GM21528 (cell line): ENCODE measurements at regions not wholly inside any gene's neighbourhood (a gene's known extent, or its start where the extent isn't known, plus 50 kb on each side); places are given as distances from the start of the nearest gene placed in this dataset.

Experiments used
- ATAC-seq: cut with Tn5 transposase; IDR thresholded peaks from one replicate; pipeline ENCODE4 v1.9.1; 2021; ENCODE audit warnings: mild to moderate bottlenecking, moderate library complexity; ENCODE audit not compliant: unreplicated experiment, low FRiP score

GRCh38 chr16:18060351-18060750, 276.2 kb downstream of the NPIPA8 start:
- ATAC-seq: no peak

- ATAC-seq: no peak
Measured at GRCh38 chr16:18059577-18059976, 277.0 kb downstream of the NPIPA8 start.

GRCh38 chr16:18059089-18059488, 277.4 kb downstream of the NPIPA8 start:
- ATAC-seq: no peak

- ATAC-seq: no peak
Measured at GRCh38 chr16:18055411-18055916, 281.1 kb downstream of the NPIPA8 start.

- ATAC-seq: no peak
Measured at GRCh38 chr16:18050777-18051176, 285.8 kb downstream of the NPIPA8 start.

GRCh38 chr16:18050234-18050633, 286.3 kb downstream of the NPIPA8 start:
- no peak for ATAC-seq

GRCh38 chr16:18049547-18050133, 286.9 kb downstream of the NPIPA8 start:
- ATAC-seq: no peak

- no peak for ATAC-seq
Measured at GRCh38 chr16:18048853-18049546, 287.5 kb downstream of the NPIPA8 start.

- no peak for ATAC-seq
Measured at GRCh38 chr16:18047761-18048160, 288.8 kb downstream of the NPIPA8 start.

- ATAC-seq: no peak
Measured at GRCh38 chr16:18045356-18045755, 291.2 kb downstream of the NPIPA8 start.

GRCh38 chr16:18041864-18042834, 294.4 kb downstream of the NPIPA8 start:
- ATAC-seq: no peak

- no peak for ATAC-seq
Measured at GRCh38 chr16:18039931-18040330, 296.6 kb downstream of the NPIPA8 start.

- no peak for ATAC-seq
Measured at GRCh38 chr16:18037051-18037450, 299.5 kb downstream of the NPIPA8 start.

GRCh38 chr16:18024611-18025010, 311.9 kb downstream of the NPIPA8 start:
- ATAC-seq: no peak

GRCh38 chr16:18018376-18018775, 318.2 kb downstream of the NPIPA8 start:
- no peak for ATAC-seq

- no peak for ATAC-seq
Measured at GRCh38 chr16:18013863-18014262, 322.7 kb downstream of the NPIPA8 start.

- no peak for ATAC-seq
Measured at GRCh38 chr16:18008356-18008755, 328.2 kb downstream of the NPIPA8 start.

- ATAC-seq: no peak
Measured at GRCh38 chr16:18003033-18003432, 333.5 kb downstream of the NPIPA8 start.

GRCh38 chr16:17998996-17999395, 337.5 kb downstream of the NPIPA8 start:
- no peak for ATAC-seq

- no peak for ATAC-seq
Measured at GRCh38 chr16:17998550-17998949, 338.0 kb downstream of the NPIPA8 start.

- ATAC-seq: no peak
Measured at GRCh38 chr16:17994027-17994426, 342.5 kb downstream of the NPIPA8 start.
